ENCODE measurements at regions not wholly inside any gene's neighbourhood (a gene's known extent, or its start where the extent isn't known, plus 50 kb on each side); places are given as distances from the start of the nearest gene placed in this dataset.
A peak's percentile ranks its signal among the peaks of the same experiment; 100 is the strongest.
"Not testable (repeated sequence)": the region's sequence is repeated elsewhere in the genome, so short reads cannot be mapped to it uniquely, and the experiment has no call there.

DNA sequence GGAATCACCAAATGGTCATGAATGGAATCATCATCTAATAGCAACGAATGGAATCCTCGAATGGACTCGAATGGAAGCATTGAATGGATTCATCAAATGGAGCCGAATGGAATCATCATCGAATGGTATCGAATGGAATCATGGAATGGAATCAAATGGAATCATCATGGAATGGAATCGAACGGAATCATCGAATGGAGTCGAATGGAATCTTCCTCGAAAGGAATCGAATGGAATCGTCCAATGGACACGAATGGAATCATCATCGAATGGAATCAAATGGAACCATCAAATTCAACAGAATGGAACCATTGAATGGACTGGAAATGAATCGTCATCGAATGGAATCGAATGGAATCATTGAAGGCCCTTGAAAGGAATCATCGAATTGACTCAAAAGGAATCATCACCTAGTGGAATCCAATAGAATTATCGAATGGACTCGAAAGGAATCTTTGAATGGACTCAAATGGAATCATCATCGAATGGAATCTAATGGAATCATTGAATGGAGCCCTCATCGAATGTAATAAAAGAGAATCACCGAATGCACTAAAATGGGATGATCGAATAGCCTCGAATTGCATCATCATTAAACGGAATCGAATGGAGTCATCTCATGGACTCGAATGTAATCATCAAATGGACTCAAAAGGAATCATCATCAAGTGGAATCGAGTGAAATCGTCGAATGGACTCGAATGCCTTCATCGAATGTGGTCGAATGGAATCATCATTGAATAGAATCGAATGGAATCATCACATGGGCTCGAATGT lies 236.7 kb downstream of the SHCBP1 start:
- Mint-ChIP-seq H3K36me3 (ENCODE audit: low read depth) (peaks cover 23% of the 10 kb centered on the region), H3K9me3 (peaks cover 12% of the 10 kb centered on the region)
- H3K27ac Mint-ChIP-seq; H3K27ac ChIP-seq (ENCODE audit: low read depth in 1 of 2, low read length in 2 of 2); H3K4me1 ChIP-seq (ENCODE audit: insufficient read depth, low read length); H3K4me1 Mint-ChIP-seq (ENCODE audit: low read depth); POLR2A ChIA-PET; ATAC-seq (ENCODE audit: poor library complexity); H3K4me3 ChIP-seq (ENCODE audit: low read length); CTCF ChIA-PET; H3K27me3 ChIP-seq (ENCODE audit: control insufficient read depth in 1 of 2, insufficient read depth in 2 of 2, low read length in 2 of 2); intact Hi-C loops (cut with DNase I, micrococcal nuclease); H3K4me3 Mint-ChIP-seq; H3K27me3 Mint-ChIP-seq; H3K36me3 ChIP-seq (ENCODE audit: insufficient read depth, low read length): not testable (repeated sequence)
- H3K9me3 ChIP-seq (ENCODE audit: control insufficient read depth in 1 of 2, insufficient read depth in 1 of 2, low read length in 2 of 2), result peaks cover 19 to 30% of the 10 kb centered on the region in 2 experiments
- DNase-seq, result peak in 5 of 14 experiments; percentile 13 to 60 (median 28)

GRCh38 chr16:46383581-46383980 lies 237.6 kb downstream of the SHCBP1 start:
- intact Hi-C loops (cut with DNase I, micrococcal nuclease); H3K27me3 Mint-ChIP-seq; H3K27ac ChIP-seq (ENCODE audit: low read depth in 1 of 2, low read length in 2 of 2); CTCF ChIA-PET; H3K36me3 ChIP-seq (ENCODE audit: insufficient read depth, low read length); H3K4me1 ChIP-seq (ENCODE audit: insufficient read depth, low read length); H3K4me3 ChIP-seq (ENCODE audit: low read length); H3K27ac Mint-ChIP-seq; POLR2A ChIA-PET; H3K4me3 Mint-ChIP-seq; ATAC-seq (ENCODE audit: poor library complexity); H3K27me3 ChIP-seq (ENCODE audit: control insufficient read depth in 1 of 2, insufficient read depth in 2 of 2, low read length in 2 of 2); H3K4me1 Mint-ChIP-seq (ENCODE audit: low read depth): not testable (repeated sequence)
- Mint-ChIP-seq H3K9me3 (peaks cover 12% of the 10 kb centered on the region), H3K36me3 (ENCODE audit: low read depth) (peaks cover 23% of the 10 kb centered on the region)
- H3K9me3 ChIP-seq (ENCODE audit: control insufficient read depth in 1 of 2, insufficient read depth in 1 of 2, low read length in 2 of 2), result peaks cover 16 to 25% of the 10 kb centered on the region in 2 experiments
- peak in 2 of 14 experiments; percentile 3 to 16 for DNase-seq

DNA sequence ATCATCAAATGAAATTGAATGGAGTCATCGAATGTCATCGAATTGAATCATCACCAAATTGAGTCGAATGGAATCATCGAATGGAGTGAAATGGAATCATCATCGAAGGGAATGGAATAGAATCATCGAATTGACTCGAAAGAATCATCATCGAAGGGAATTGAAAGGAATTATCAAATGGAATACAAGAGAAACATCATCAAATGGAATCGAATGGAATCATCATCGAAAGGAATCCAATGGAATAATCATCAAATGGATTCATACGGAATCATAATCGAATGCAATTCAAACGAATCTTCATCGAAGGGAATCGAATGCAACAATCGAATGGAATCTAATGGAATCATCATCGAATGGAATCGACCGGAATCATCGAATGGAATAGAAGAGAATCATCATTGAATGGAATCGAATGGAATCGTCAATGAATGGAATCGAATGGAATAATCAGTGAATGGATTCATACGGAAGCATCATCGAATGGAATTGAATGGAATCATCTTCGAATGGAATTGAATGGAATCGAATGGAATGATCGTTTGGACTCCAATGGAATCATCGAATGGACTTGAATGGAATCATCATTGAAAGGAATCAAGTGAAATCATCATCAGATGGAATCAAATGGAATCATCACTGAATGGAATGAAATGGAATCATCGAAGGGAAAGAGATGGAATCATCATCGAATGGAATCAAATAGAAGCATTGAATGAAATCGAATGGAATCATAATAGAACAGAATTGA lies 238.2 kb downstream of the SHCBP1 start:
- peak in 2 of 14 experiments; percentile 12 to 41 for DNase-seq
- POLR2A ChIA-PET, result not testable (repeated sequence)

DNA sequence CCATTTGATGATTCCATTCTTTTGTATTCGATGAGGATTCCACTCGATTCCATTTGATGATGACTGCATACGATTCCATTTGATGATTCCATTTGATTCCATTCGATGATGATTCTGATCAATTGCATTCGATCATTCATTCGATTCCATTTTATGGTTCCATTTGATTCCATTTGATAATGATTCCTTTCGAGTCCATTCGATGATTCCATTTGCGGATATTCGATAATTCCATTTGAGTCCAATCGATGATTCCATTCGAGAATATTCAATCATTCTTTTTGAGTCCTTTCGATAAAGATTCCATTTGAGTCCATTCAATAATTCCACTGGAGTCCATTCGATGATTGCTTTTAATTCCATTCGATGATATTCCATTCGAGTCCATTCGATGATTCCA lies 239.1 kb downstream of the SHCBP1 start:
- H3K27me3 ChIP-seq (ENCODE audit: control insufficient read depth in 1 of 2, insufficient read depth in 2 of 2, low read length in 2 of 2); H3K4me1 ChIP-seq (ENCODE audit: insufficient read depth, low read length); H3K4me1 Mint-ChIP-seq (ENCODE audit: low read depth); H3K4me3 Mint-ChIP-seq; H3K36me3 ChIP-seq (ENCODE audit: insufficient read depth, low read length); H3K27me3 Mint-ChIP-seq; POLR2A ChIA-PET; CTCF ChIA-PET; intact Hi-C loops (cut with DNase I, micrococcal nuclease); H3K4me3 ChIP-seq (ENCODE audit: low read length); H3K27ac ChIP-seq (ENCODE audit: low read depth in 1 of 2, low read length in 2 of 2); H3K9me3 Mint-ChIP-seq; ATAC-seq (ENCODE audit: poor library complexity); H3K27ac Mint-ChIP-seq; DNase-seq: not testable (repeated sequence)
- H3K9me3 ChIP-seq (ENCODE audit: control insufficient read depth in 1 of 2, insufficient read depth in 1 of 2, low read length in 2 of 2), result peaks cover 12 to 20% of the 10 kb centered on the region in 2 experiments
- H3K36me3 Mint-ChIP-seq (ENCODE audit: low read depth), result peaks cover 17% of the 10 kb centered on the region

More for the DNA sequence above, 238.2 kb downstream of the SHCBP1 start:
- H3K4me1 ChIP-seq (ENCODE audit: insufficient read depth, low read length); H3K27me3 ChIP-seq (ENCODE audit: control insufficient read depth in 1 of 2, insufficient read depth in 2 of 2, low read length in 2 of 2); H3K36me3 ChIP-seq (ENCODE audit: insufficient read depth, low read length); H3K4me1 Mint-ChIP-seq (ENCODE audit: low read depth); H3K27ac Mint-ChIP-seq; ATAC-seq (ENCODE audit: poor library complexity); H3K4me3 Mint-ChIP-seq; intact Hi-C loops (cut with DNase I, micrococcal nuclease); H3K27ac ChIP-seq (ENCODE audit: low read depth in 1 of 2, low read length in 2 of 2); H3K27me3 Mint-ChIP-seq; H3K4me3 ChIP-seq (ENCODE audit: low read length); CTCF ChIA-PET: not testable (repeated sequence)
- H3K9me3 ChIP-seq (ENCODE audit: control insufficient read depth in 1 of 2, insufficient read depth in 1 of 2, low read length in 2 of 2), result peaks cover 16 to 25% of the 10 kb centered on the region in 2 experiments
- H3K36me3 Mint-ChIP-seq (ENCODE audit: low read depth), result peaks cover 22% of the 10 kb centered on the region
- peaks cover 12% of the 10 kb centered on the region for H3K9me3 Mint-ChIP-seq

- H3K27me3 ChIP-seq (ENCODE audit: control insufficient read depth in 1 of 2, insufficient read depth in 2 of 2, low read length in 2 of 2); H3K9me3 Mint-ChIP-seq; CTCF ChIA-PET; intact Hi-C loops (cut with DNase I, micrococcal nuclease); ATAC-seq (ENCODE audit: poor library complexity); H3K4me1 ChIP-seq (ENCODE audit: insufficient read depth, low read length); POLR2A ChIA-PET; H3K36me3 ChIP-seq (ENCODE audit: insufficient read depth, low read length); H3K27ac Mint-ChIP-seq; H3K4me3 Mint-ChIP-seq; H3K4me3 ChIP-seq (ENCODE audit: low read length); H3K27ac ChIP-seq (ENCODE audit: low read depth in 1 of 2, low read length in 2 of 2); H3K27me3 Mint-ChIP-seq; H3K4me1 Mint-ChIP-seq (ENCODE audit: low read depth): not testable (repeated sequence)
- peak in 2 of 14 experiments; percentile 3 to 8 for DNase-seq
- H3K36me3 Mint-ChIP-seq (ENCODE audit: low read depth), result peaks cover 14% of the 10 kb centered on the region
- H3K9me3 ChIP-seq (ENCODE audit: control insufficient read depth in 1 of 2, insufficient read depth in 1 of 2, low read length in 2 of 2), result peaks cover 12 to 18% of the 10 kb centered on the region in 2 experiments
Measured at GRCh38 chr16:46381344-46381743, 239.8 kb downstream of the SHCBP1 start.
